ENCODE measurements at regions not wholly inside any gene's neighbourhood (a gene's known extent, or its start where the extent isn't known, plus 50 kb on each side); places are given as distances from the start of the nearest gene placed in this dataset.
"Not testable (repeated sequence)": the region's sequence is repeated elsewhere in the genome, so short reads cannot be mapped to it uniquely, and the experiment has no call there.

GRCh38 chr2:131828164-131828561, 300.5 kb downstream of the CCDC74A start:
- DNase-seq (ENCODE audit: low read depth): no peak

- not testable (repeated sequence) for DNase-seq (ENCODE audit: low read depth)
Measured at GRCh38 chr2:131828633-131829455, 301.2 kb downstream of the CCDC74A start.

- not testable (repeated sequence) for DNase-seq (ENCODE audit: low read depth)
Measured at GRCh38 chr2:131829456-131830241, 302.0 kb downstream of the CCDC74A start.

GRCh38 chr2:131830242-131830945, 302.7 kb downstream of the CCDC74A start:
- DNase-seq (ENCODE audit: low read depth): not testable (repeated sequence)

- DNase-seq (ENCODE audit: low read depth): not testable (repeated sequence)
Measured at GRCh38 chr2:131830946-131831310, 303.2 kb downstream of the CCDC74A start.

- not testable (repeated sequence) for DNase-seq (ENCODE audit: low read depth)
Measured at GRCh38 chr2:131831450-131832208, 303.9 kb downstream of the CCDC74A start.

GRCh38 chr2:131832209-131832780, 304.6 kb downstream of the CCDC74A start:
- DNase-seq (ENCODE audit: low read depth): not testable (repeated sequence)

- DNase-seq (ENCODE audit: low read depth): not testable (repeated sequence)
Measured at GRCh38 chr2:131832917-131833316, 305.2 kb downstream of the CCDC74A start.

GRCh38 chr2:131833367-131834202, 305.9 kb downstream of the CCDC74A start:
- not testable (repeated sequence) for DNase-seq (ENCODE audit: low read depth)

- not testable (repeated sequence) for DNase-seq (ENCODE audit: low read depth)
Measured at GRCh38 chr2:131834203-131835020, 306.7 kb downstream of the CCDC74A start.

GRCh38 chr2:131835022-131835421, 307.3 kb downstream of the CCDC74A start:
- not testable (repeated sequence) for DNase-seq (ENCODE audit: low read depth)

GRCh38 chr2:131835621-131836091, 308.0 kb downstream of the CCDC74A start:
- DNase-seq (ENCODE audit: low read depth): no peak

GRCh38 chr2:131836116-131836515, 308.4 kb downstream of the CCDC74A start:
- not testable (repeated sequence) for DNase-seq (ENCODE audit: low read depth)

- DNase-seq (ENCODE audit: low read depth): not testable (repeated sequence)
Measured at GRCh38 chr2:131844044-131844443, 316.4 kb downstream of the CCDC74A start.

GRCh38 chr2:131856202-131856601, 305.6 kb downstream of the ANKRD30BL start:
- not testable (repeated sequence) for DNase-seq (ENCODE audit: low read depth)

- DNase-seq (ENCODE audit: low read depth): not testable (repeated sequence)
Measured at GRCh38 chr2:131858197-131858596, 303.6 kb downstream of the ANKRD30BL start.
